DOHH2 (cell line): ENCODE measurements at regions not wholly inside any gene's neighbourhood (a gene's known extent, or its start where the extent isn't known, plus 50 kb on each side); places are given as distances from the start of the nearest gene placed in this dataset.

Experiments used
- EZH2phosphoT487 ChIP-seq: fragments of 200-600 bp; sonication (generic); IDR thresholded peaks from 2 replicates; pipeline ENCODE4 v1.6.1; 2017; ENCODE audit warnings: borderline replicate concordance, mild to moderate bottlenecking, antibody characterized with exemption, low read length, moderate library complexity, mixed read lengths
- TF ChIP-seq, protein P1 (sequence below): fragments of 200-600 bp; sonication (generic); IDR thresholded peaks from one replicate; pipeline ENCODE4 v1.5.1; 2014; ENCODE audit warnings: antibody characterized with exemption, mild to moderate bottlenecking, low read depth, low read length; ENCODE audit not compliant: poor library complexity, severe bottlenecking

DNA sequence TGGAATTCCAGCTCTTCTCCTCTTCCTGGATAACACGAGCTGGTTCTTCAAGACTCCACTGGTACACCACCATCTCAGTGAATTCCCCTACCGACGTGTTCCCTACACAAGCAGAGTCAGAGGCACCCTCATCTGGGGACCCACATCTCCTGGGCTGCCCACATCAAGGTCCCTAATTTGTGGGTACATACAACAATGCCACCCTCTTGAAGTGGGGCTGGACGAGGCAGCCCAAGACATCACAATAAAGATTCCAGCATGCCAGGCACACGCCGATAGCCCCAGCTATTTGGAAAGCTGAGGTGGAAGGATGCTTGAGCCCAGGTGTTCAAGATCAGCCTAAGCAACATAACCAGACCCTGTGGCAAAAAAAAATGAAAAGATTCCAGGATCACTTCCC is 221.2 kb upstream of the LINGO1 start:
- TF ChIP-seq, protein P1, sequence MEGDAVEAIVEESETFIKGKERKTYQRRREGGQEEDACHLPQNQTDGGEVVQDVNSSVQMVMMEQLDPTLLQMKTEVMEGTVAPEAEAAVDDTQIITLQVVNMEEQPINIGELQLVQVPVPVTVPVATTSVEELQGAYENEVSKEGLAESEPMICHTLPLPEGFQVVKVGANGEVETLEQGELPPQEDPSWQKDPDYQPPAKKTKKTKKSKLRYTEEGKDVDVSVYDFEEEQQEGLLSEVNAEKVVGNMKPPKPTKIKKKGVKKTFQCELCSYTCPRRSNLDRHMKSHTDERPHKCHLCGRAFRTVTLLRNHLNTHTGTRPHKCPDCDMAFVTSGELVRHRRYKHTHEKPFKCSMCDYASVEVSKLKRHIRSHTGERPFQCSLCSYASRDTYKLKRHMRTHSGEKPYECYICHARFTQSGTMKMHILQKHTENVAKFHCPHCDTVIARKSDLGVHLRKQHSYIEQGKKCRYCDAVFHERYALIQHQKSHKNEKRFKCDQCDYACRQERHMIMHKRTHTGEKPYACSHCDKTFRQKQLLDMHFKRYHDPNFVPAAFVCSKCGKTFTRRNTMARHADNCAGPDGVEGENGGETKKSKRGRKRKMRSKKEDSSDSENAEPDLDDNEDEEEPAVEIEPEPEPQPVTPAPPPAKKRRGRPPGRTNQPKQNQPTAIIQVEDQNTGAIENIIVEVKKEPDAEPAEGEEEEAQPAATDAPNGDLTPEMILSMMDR, result no peak
- TF ChIP-seq EZH2phosphoT487, result no peak
